ENCODE measurements at regions not wholly inside any gene's neighbourhood (a gene's known extent, or its start where the extent isn't known, plus 50 kb on each side); places are given as distances from the start of the nearest gene placed in this dataset.
"Not testable (repeated sequence)": the region's sequence is repeated elsewhere in the genome, so short reads cannot be mapped to it uniquely, and the experiment has no call there.

GRCh38 chr4:129999156-129999555 lies 903.2 kb downstream of the C4orf33 start:
- no peaks in the 10 kb centered on the region for H3K9me3 ChIP-seq
- no peaks in the 10 kb centered on the region for H3K4me1 ChIP-seq
- H3K36me3 ChIP-seq: no peaks in the 10 kb centered on the region
- TF ChIP-seq, protein P1, sequence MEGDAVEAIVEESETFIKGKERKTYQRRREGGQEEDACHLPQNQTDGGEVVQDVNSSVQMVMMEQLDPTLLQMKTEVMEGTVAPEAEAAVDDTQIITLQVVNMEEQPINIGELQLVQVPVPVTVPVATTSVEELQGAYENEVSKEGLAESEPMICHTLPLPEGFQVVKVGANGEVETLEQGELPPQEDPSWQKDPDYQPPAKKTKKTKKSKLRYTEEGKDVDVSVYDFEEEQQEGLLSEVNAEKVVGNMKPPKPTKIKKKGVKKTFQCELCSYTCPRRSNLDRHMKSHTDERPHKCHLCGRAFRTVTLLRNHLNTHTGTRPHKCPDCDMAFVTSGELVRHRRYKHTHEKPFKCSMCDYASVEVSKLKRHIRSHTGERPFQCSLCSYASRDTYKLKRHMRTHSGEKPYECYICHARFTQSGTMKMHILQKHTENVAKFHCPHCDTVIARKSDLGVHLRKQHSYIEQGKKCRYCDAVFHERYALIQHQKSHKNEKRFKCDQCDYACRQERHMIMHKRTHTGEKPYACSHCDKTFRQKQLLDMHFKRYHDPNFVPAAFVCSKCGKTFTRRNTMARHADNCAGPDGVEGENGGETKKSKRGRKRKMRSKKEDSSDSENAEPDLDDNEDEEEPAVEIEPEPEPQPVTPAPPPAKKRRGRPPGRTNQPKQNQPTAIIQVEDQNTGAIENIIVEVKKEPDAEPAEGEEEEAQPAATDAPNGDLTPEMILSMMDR (IDR thresholded peaks at IDR 0.05): no peak
- no peak for TF ChIP-seq POLR2A (IDR thresholded peaks at IDR 0.05)
- no peak overlapping the region for H3K4me3 ChIP-seq (replicated peaks in 1 of 3)
- intact Hi-C loops (cut with DNase I): no loop called here
- no peak overlapping the region for H3K27ac ChIP-seq
- DNase-seq: no peak
- no peaks in the 10 kb centered on the region for H3K27me3 ChIP-seq

DNA sequence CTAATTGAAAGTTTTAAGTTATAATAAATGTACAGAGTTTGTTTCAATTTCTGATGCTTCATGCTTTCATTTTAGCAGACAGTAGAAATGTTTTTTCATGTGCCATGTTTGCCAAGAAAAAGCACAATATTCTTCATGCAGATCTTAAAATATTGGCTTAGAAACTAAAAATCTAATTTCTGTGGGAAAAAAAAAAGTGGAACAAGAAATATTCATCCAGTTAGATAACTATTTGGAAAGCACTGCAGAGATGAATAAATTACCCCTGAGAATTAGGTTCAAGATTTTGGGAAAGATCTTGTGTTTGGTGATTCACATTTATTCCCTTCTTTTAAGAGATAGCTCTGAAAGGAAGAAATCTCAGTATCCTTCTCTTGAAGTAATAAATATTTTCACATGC lies 912.5 kb downstream of the C4orf33 start:
- no peak overlapping the region for H3K4me3 ChIP-seq (replicated peaks in 1 of 3)
- DNase-seq: no peak
- intact Hi-C loops (cut with DNase I): no loop called here
- no peaks in the 10 kb centered on the region for H3K4me1 ChIP-seq
- no peaks in the 10 kb centered on the region for H3K36me3 ChIP-seq
- H3K27me3 ChIP-seq: no peaks in the 10 kb centered on the region
- H3K9me3 ChIP-seq: no peaks in the 10 kb centered on the region
- H3K27ac ChIP-seq: no peak overlapping the region
- TF ChIP-seq, protein P1 (IDR thresholded peaks at IDR 0.05): no peak
- no peak for TF ChIP-seq POLR2A (IDR thresholded peaks at IDR 0.05)

- H3K27me3 ChIP-seq; H3K4me3 ChIP-seq (replicated peaks in 1 of 3); H3K36me3 ChIP-seq; H3K9me3 ChIP-seq; intact Hi-C loops (cut with DNase I); DNase-seq; H3K4me1 ChIP-seq; H3K27ac ChIP-seq: not testable (repeated sequence)
- WGBS, 2 donors: 97% methylated on average over 14 of the region's 29 CpGs; no CpG with 5 or more reads in 1 of the 2 donors
Observed at GRCh38 chr4:130012806-130013205, 916.9 kb downstream of the C4orf33 start.

DNA sequence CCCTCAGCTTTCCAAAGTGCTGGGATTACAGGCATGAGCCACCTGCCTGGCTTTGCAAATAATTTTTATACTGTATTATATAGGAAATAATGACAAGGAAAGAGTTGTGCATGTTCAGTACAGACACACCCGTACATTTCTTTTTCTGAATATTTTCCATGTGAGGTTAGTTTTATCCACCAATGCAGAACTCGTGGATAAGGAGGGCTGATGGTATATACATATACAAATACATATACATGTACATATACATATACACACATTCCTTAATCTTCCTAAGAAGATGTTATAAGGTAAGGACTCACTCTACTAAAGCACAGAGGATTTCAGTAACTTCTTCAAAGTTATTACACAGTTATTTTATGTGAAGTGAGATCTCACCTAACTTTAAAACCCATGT lies 925.8 kb downstream of the C4orf33 start:
- H3K27me3 ChIP-seq: no peaks in the 10 kb centered on the region
- no peak overlapping the region for H3K4me3 ChIP-seq (replicated peaks in 1 of 3)
- H3K4me1 ChIP-seq: no peaks in the 10 kb centered on the region
- no peaks in the 10 kb centered on the region for H3K9me3 ChIP-seq
- intact Hi-C loops (cut with DNase I): no loop called here
- WGBS, 2 donors: 81 to 84% methylated on average over 2 of the region's 2 CpGs
- DNase-seq: no peak
- TF ChIP-seq, protein P1 (IDR thresholded peaks at IDR 0.05): no peak
- TF ChIP-seq POLR2A (IDR thresholded peaks at IDR 0.05): no peak
- no peak overlapping the region for H3K27ac ChIP-seq
- H3K36me3 ChIP-seq: no peaks in the 10 kb centered on the region

- H3K27ac ChIP-seq: no peak overlapping the region
- intact Hi-C loops (cut with DNase I): no loop called here
- no peaks in the 10 kb centered on the region for H3K27me3 ChIP-seq
- H3K4me1 ChIP-seq: no peaks in the 10 kb centered on the region
- no peak overlapping the region for H3K4me3 ChIP-seq (replicated peaks in 1 of 3)
- H3K36me3 ChIP-seq: no peaks in the 10 kb centered on the region
- TF ChIP-seq, protein P1 (IDR thresholded peaks at IDR 0.05): no peak
- no peak for TF ChIP-seq POLR2A (IDR thresholded peaks at IDR 0.05)
- DNase-seq: no peak
- 89 to 94% methylated on average over 2 of the region's 2 CpGs for WGBS, 2 donors
- no peaks in the 10 kb centered on the region for H3K9me3 ChIP-seq
Observed at GRCh38 chr4:130023088-130023487, 927.1 kb downstream of the C4orf33 start.

- no peak overlapping the region for H3K4me3 ChIP-seq (replicated peaks in 1 of 3)
- H3K27me3 ChIP-seq: no peaks in the 10 kb centered on the region
- no peaks in the 10 kb centered on the region for H3K9me3 ChIP-seq
- H3K36me3 ChIP-seq: no peaks in the 10 kb centered on the region
- no peak for TF ChIP-seq POLR2A (IDR thresholded peaks at IDR 0.05)
- TF ChIP-seq, protein P1 (IDR thresholded peaks at IDR 0.05): no peak
- intact Hi-C loops (cut with DNase I): no loop called here
- no peak for DNase-seq
- no peak overlapping the region for H3K27ac ChIP-seq
- no peaks in the 10 kb centered on the region for H3K4me1 ChIP-seq
- 84 to 86% methylated on average over 2 of the region's 2 CpGs for WGBS, 2 donors
Observed at GRCh38 chr4:130025701-130026100, 929.7 kb downstream of the C4orf33 start.
